ENCODE measurements at regions not wholly inside any gene's neighbourhood (a gene's known extent, or its start where the extent isn't known, plus 50 kb on each side); places are given as distances from the start of the nearest gene placed in this dataset.

GRCh38 chr17:79365351-79365750, 245.5 kb downstream of the RBFOX3 start:
- TF ChIP-seq FOXP1 (CRISPR knock-in tag; IDR thresholded peaks at IDR 0.05; ENCODE audit: borderline replicate concordance): no peak
- TF ChIP-seq CTCF (IDR thresholded peaks at IDR 0.05): no peak
- TF ChIP-seq TCF7 (CRISPR knock-in tag; IDR thresholded peaks at IDR 0.05; ENCODE audit: low read depth): no peak
- TF ChIP-seq ZNF138 (CRISPR knock-in tag; conservative IDR thresholded peaks at IDR 0.05): no peak

Measured in WTC11 (cell line).